ENCODE measurements at regions not wholly inside any gene's neighbourhood (a gene's known extent, or its start where the extent isn't known, plus 50 kb on each side); places are given as distances from the start of the nearest gene placed in this dataset.

GRCh38 chr12:66960006-66960405, 281.1 kb upstream of the GRIP1 start:
- TF ChIP-seq CTCF (optimal IDR thresholded peaks at IDR 0.05 in 1 of 3, IDR thresholded peaks at IDR 0.05 in 1 of 3, conservative IDR thresholded peaks at IDR 0.05 in 1 of 3; ENCODE audit: extremely low read depth in 1 of 3, insufficient read depth in 2 of 3, low read length in 3 of 3) (no peak), EZH2 (IDR thresholded peaks at IDR 0.05; ENCODE audit: low read length) (no peak)

Measured in keratinocyte (primary cell).